NCI-H2196 (cell line): ENCODE measurements at regions not wholly inside any gene's neighbourhood (a gene's known extent, or its start where the extent isn't known, plus 50 kb on each side); places are given as distances from the start of the nearest gene placed in this dataset.
"Not testable (repeated sequence)": the region's sequence is repeated elsewhere in the genome, so short reads cannot be mapped to it uniquely, and the experiment has no call there.

Experiments
- DNase-seq: peaks from one replicate; lab custom pipeline; 2025; ENCODE audit not compliant: unreplicated experiment; lab: John Stamatoyannopoulos, UW

- DNase-seq = not testable (repeated sequence)
These were observed 99.2 kb downstream of the ZNF100 start for GRCh38 chr19:21668072-21668773.

GRCh38 chr19:21655540-21656126, 111.7 kb downstream of the ZNF100 start:
- DNase-seq = no peak

GRCh38 chr19:21651478-21651877, 115.9 kb downstream of the ZNF100 start:
- DNase-seq = not testable (repeated sequence)

- DNase-seq = no peak
These were observed 128.6 kb downstream of the ZNF100 start for GRCh38 chr19:21638776-21639175.

GRCh38 chr19:21626924-21627697, 121.7 kb downstream of the ZNF429 start:
- no peak for DNase-seq

- no peak for DNase-seq
These were observed 120.7 kb downstream of the ZNF429 start for GRCh38 chr19:21626091-21626490.

- DNase-seq = no peak
These were observed 117.5 kb downstream of the ZNF429 start for GRCh38 chr19:21622920-21623319.

- no peak for DNase-seq
These were observed 116.3 kb downstream of the ZNF429 start for GRCh38 chr19:21621671-21622070.

- DNase-seq = no peak
These were observed 112.4 kb downstream of the ZNF429 start for GRCh38 chr19:21617740-21618339.

- not testable (repeated sequence) for DNase-seq
These were observed 109.4 kb downstream of the ZNF429 start for GRCh38 chr19:21614776-21615175.

GRCh38 chr19:21613201-21613600, 107.8 kb downstream of the ZNF429 start:
- DNase-seq = not testable (repeated sequence)

- no peak for DNase-seq
These were observed 107.0 kb downstream of the ZNF429 start for GRCh38 chr19:21612403-21612872.

GRCh38 chr19:21611659-21612402, 106.4 kb downstream of the ZNF429 start:
- DNase-seq = no peak

- no peak for DNase-seq
These were observed 105.4 kb downstream of the ZNF429 start for GRCh38 chr19:21610787-21611186.

GRCh38 chr19:21610341-21610740, 104.9 kb downstream of the ZNF429 start:
- DNase-seq = no peak

- no peak for DNase-seq
These were observed 103.2 kb downstream of the ZNF429 start for GRCh38 chr19:21608571-21608970.

- no peak for DNase-seq
These were observed 102.0 kb downstream of the ZNF429 start for GRCh38 chr19:21607449-21607848.

GRCh38 chr19:21607011-21607410, 101.6 kb downstream of the ZNF429 start:
- DNase-seq = not testable (repeated sequence)

- not testable (repeated sequence) for DNase-seq
These were observed 100.9 kb downstream of the ZNF429 start for GRCh38 chr19:21606326-21606725.

GRCh38 chr19:21604951-21605476, 99.6 kb downstream of the ZNF429 start:
- peak; percentile 12 for DNase-seq
